DMS114 treated with DMSO at 0.1 percent for 48 hours (cell line): ENCODE measurements at regions not wholly inside any gene's neighbourhood (a gene's known extent, or its start where the extent isn't known, plus 50 kb on each side); places are given as distances from the start of the nearest gene placed in this dataset.
"Not testable (repeated sequence)": the region's sequence is repeated elsewhere in the genome, so short reads cannot be mapped to it uniquely, and the experiment has no call there.

Experiments
- DNase-seq: peaks from one replicate; lab custom pipeline; 2025; ENCODE audit not compliant: unreplicated experiment; lab: John Stamatoyannopoulos, UW

DNA sequence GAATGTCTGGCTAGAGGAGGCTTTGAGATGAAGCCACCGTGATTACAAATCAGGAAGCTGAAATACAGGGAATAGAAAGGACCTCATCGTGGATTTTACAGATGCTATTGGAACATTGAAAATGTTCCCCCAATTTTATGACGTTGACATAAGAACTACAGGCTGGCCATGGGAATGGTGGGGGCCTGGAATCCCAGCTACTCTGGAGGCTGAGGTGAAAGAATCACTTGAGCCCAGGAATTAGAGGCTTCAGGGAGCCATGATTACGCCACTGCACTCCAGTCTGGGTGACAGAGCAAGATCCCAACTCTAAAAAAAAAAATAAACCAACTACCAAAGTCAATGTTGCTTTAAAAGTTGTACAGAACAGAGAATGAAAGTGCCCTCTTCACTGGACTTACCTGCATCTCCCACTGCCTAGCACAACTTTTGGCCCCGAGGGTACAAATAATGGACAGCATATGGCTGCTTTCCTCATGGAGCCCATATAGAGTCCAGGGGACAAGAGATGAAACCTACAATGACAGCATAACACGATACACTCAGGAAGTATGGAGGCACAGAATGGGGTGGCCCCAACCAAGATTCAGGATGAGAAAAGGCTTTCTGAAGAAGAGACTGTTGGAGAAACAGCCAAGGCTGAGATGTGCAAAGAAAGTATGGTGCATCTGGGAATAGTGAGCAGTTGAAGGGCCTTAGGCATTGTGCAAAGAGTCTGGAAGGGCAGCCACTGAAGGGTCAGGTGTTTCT is 254.8 kb downstream of the MYCN start:
- no peak for DNase-seq

DNA sequence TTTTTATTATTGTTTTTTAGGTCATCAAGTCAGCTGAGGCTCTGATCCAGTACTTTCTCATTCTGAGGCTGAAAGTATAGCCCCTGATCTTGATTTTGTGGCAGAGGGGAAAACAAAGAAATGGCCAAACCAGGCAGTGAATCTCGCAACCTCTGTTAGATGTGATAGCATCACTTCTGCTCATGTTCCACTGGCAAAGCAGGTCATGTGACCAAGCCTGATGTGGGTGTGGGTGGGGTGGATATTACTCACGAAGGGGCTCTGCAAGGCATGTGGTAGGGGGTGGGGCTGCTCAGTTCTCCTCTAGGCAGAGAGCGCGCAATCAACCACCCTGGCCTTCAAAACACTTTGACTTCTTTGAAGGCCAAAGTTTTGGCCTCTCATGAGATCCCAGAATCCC is 254.2 kb downstream of the MYCN start:
- no peak for DNase-seq

DNA sequence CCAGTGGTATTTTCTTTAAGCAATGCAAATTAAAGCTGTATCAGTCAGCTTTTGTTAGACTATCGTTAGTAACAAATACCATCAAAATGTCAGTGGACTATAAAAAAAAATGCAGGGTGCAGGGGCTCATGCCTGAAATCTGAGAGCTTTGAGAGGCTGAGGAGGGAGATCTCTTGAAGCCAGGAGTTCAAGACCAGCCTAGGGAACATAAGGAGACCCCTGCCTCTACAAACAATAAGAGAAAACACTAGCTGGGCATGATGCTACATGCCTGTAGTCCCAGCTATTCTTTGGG is 253.7 kb downstream of the MYCN start:
- DNase-seq: no peak

DNA sequence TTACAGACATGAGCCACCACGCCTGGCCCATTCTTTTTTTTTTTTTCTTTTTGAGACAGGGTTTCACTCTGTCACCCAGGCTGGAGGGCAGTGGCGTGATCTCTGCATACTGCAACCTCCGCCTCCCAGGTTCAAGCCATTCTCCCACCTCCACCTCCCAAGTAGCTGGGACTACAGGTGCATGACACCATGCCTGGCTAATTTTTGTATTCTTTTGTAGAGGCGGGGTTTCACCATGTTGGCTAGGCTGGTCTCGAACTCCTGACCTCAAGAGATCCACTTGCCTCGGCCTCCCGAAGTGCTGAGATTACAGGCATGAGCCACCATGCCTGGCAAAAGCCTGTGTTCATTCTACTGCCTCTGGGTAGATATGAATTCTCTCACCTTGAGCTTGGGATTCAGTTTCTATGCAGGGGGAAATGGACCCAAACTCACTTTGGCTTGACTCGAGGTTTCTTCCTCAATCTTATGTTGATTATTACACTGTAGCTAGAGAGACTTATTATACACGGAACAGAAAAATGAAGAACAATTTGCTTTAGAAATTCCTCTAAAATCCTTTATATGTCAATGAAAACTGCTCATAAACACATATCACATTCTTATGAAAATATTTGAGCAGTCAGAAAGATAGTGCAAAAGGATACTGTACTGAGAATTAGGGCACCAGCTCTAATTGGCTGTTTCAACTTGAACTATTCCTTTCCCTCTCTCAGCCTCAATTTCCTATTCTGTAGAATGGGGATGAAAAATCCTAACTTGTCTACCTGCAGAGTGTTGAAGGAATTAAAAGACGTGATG is 252.3 kb downstream of the MYCN start:
- DNase-seq: no peak

DNA sequence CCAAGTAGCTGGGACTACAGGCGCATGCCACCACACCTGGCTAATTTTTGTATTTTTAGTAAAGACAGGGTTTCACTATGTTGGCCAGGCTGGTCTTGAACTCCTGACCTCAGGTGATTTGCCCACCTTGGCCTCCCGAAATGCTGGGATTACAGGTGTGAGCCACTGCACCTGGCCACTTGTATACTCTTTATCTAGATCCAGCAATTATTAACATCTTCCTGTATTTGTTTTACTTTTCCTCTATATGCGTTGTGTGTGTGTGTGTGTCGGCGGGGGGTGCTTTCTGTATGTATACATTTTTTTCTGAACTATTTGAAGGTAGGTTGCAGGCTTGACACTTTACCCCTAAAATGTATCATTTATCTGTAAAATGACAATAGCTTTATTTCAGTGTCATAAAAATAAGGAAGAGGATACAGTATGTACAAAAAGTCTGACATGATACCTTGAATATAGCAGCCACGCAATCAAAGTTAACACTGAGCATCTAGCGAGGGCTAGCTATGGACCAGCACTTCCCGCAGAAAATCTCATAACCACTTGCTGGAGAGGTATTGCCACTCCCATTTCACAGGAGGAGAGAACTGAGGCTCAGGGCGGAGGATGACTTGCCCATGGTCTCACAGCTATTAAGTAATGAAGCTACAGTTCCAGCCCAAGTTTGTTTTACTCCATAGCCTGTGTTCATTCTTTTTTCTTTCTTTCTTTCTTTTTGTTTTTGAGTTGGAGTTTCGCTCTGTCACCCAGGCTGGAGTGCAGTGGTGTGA is 251.3 kb downstream of the MYCN start:
- no peak for DNase-seq

DNA sequence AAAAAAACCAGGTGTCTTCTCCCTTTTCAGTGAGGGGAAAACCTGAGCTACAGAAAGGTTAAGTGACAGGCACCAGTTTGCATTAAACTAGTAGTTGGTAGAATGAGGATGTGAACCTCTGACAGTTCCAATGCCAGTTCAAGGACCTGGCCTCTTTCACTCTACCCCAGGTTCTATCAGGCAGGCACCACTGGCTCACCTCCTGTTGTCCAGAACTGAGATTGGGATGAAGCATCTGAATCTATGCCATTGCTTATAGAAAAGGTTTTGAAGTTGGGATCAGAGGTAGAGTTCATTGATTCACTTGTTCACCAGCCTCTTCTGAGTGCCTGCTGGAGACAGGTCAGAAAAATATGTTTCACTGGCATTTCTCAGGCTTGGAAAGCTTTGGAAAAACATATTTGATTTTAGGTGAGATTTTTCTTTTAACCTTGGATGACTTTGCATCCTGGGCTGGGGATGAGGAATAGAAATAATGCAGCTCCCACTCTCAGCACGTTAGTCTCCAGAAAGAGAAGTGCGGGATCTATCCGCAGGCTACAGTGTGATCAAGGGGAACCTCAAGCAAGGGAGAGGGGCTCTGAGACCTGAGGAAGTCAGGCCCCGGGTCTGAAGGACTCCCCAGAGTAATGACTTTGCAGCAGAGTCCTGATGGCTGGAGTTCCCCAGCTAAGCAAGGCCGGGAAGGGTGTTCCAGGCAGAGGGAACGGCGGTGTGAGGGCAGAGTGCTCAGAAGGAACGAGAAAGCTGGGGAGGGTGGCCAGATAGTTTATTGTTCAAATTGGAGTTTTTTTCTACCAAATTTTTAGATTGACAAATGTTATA is 250.3 kb downstream of the MYCN start:
- DNase-seq: no peak

DNA sequence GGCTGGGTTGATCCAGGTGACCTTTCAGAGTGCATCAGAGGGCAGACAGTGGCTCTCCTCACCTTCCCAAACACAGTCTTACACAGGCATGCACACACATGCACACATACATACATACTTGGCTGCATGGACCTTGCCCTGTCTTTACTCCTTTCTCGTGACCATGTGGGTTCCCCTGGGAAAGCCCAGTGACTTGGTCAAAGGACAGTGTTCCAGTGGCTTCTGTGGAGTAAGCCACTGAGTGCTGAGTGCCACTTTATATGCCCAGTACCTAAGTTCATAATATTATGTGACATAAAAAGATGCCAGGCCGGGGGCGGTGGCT is 249.4 kb downstream of the MYCN start:
- no peak for DNase-seq

DNA sequence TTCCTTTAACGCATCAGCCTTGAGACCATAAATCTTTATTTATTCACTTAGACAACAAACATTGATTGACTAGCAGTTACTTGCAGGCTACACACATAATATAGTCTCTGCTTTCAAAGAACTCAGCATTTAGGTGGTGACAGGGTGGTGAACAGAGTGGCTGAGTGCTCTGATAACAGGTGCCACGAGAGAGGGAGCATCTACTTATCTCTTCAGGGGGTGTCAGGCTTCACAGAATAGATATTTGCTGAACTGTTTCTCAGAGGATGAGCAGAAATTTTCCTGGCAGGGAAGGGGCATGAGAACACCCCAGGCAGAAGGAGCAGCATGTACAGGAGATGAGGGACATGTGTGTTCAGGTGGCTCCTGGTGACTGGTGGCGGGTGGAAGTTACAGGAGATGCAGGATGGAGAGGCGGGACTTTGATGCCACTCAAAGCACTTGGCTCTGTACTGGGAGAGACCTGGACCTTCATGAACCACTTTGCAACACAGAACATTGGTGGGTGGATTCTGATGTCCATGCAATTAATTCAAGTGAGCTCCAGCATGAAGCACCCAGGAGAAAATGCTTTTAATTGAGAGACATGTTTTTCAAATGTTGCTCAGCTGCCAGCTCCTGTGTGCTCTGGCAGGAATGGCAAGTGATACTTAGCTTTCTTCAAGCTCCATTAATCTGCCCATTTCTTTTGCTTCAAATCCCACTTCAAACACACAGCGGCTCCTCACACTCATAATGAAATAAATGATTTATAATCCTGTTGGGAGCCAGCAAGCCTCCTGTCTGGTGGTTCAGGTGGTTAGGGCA is 248.9 kb downstream of the MYCN start:
- no peak for DNase-seq

DNA sequence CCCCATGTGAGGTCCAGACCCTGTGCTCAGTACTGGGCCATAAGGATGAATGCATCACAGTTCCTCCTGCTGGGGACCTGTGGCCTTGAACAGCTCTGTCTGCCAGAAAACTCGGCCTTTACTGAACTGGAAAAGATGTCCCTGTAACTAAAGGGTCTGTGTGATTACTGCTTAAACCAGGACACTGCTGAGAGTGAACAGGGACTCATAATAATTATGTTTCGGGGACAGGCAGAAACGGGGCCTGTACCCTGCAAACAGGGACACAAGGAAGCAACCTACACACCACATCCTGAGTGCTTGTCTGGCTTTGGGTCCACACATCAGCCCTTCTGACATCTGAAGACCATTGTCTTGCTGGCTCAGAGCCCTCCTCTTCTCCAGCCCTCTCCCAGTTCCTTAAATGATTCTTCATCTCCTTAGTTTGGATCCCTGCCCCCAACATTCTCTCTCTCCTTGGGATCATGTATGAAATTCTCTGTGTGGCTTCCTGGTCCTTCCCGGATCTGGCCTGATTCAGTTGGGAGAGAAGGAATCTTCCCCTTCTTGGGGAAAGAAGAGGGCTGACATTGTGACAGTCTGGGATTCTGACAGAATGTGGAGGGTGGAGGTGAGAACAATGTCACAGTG is 248.0 kb downstream of the MYCN start:
- DNase-seq: no peak

DNA sequence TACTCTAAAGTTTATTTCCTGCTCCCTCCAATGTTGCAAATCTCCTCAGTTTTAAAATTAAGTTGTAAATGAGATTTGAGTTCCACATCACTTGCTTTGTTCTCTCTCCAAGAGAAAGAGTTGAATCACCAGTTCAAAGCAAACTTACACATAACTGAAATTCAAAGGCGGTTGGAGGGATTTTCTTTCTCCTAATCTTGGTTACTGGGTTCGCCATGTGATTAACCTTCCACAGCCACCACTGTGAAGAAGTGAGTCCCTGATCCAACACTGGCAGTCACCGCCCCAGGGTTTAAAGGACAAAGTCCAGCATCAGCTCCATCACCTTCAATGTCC is 247.1 kb downstream of the MYCN start:
- no peak for DNase-seq

DNA sequence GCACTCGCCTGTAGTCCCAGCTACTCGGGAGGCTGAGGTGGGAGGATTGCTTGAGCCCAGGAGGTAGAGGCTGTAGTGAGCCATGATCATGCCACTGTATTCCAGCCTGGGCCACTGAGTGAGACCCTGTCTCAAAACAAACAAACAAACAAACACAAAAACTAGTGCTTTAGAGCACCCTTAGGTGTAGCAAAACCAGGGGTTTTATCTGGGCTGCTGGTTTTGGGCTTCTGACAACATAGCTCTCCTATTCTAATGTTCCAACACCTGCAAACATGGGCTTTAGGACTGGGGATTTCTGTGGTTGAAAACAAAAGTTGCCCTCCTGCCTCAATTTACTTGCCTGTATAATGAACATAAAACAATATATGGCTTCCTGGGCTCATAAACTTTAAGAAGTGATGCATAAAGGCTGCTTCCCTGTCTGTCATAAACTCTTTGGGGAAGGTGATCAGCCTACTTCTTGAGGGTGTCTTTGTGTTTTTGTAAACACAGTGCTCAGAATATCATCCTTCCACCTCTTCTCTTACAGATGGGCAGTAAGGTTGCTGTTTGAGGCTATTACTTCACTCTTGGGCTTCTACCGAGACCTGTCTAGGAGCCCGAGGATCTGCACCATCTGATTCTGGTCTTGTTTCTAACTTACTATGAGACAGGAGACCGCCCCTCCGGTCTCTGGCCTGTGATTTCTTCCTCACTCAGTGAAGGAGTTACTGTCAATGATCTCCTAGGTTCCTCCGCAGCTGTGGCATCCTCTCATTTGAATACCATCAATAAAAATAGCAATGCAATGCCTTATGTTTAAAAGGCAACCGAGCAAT is 246.5 kb downstream of the MYCN start:
- DNase-seq: no peak

DNA sequence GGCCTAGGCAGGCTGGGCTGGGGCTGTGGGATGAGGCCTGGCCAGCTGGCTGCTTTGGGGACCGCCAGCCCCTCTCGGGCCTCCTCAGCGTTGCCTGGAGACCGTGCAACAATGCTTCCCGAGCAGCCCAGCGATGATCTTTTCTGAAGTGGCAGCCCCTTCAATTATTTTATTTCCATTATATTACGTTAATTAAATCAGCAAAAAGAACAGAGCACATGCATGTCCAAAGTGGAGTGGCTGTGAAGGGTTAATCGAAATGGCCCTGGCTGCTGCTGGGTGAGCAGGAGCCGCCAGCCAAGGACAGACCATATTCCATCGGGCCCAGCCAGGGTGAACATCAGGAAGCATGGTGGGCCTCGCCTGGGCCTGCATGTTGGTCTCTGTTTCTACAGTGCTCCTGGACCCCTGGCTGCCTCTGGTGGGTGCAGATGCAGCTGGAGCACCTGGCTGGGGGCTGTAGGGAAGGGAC is 245.5 kb downstream of the MYCN start:
- DNase-seq: no peak

DNA sequence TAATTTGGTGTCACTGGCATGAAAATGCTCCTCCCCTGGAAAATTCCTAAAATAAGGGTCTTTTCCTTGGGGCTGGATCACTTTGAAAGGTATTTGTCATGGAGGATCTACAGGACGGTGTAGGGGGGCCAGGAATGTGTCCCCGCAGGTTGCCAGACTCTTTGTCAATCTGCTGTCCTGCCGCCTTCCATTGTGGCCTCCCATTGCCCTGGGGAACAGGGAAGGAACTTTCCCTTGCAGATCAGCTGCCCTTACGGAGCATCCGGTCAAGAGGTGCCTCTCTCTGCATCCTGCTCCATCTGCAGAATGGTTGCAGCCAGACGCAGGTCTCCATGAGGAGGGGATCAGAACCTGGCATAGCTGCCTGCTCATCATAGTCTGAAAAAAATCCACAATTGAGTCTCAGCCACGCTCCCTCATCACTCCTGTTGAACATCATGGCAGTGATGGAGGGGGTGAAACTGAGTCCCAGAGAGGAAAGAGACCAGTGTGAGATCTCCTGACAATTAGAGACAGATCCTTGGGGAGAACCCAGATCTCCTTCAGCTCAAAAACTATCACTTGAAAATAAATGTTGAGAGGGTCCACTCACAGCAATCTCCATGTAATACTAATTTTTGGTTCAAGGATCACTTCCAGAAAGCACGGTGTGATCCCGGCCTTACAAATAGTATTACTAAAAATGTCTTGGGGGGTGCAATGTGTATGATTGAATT is 244.8 kb downstream of the MYCN start:
- no peak for DNase-seq

DNA sequence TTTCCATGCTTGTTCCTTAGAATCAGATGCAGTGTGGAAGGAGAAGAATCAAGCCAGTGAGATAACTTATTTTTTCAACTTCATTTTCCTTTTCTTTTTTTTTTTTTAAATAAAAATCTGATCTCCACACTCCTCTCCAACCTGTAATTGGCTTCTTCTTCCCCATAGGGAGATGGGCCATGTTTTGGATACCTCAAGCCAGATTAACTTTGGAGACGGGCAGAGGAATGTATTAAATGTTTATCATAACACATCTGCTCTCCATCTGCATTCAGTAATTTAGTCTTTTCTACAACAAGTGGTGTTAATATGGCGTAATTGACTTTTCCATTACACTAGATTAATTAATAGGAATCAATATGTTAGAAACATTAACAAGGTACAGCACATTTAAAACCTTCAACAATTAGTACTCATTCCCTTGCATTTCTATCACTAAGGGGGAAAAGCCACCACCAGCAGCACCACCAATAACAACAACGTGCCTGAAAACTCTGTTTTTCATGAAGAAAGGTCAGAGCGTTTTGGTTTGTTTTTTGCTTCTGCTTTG is 244.1 kb downstream of the MYCN start:
- no peak for DNase-seq

DNA sequence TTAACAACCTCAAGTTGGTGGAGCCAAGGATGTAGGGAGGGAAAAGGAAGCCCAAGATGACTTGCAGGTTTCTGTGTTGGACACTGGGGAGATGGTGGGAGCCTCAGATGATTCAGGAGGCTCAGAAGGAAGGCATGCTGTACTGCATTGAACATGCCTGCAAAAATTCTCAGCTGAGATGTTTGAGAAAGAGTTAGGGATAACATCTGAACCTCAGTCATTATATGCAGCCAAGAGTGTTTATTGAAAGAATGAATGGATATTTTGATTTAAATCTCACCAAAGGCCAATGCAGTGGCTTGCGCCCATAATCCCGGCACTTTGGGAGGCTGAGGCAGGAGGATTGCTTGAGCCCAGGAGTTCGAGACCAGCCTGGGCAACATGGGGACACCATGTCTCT is 243.0 kb downstream of the MYCN start:
- no peak for DNase-seq

DNA sequence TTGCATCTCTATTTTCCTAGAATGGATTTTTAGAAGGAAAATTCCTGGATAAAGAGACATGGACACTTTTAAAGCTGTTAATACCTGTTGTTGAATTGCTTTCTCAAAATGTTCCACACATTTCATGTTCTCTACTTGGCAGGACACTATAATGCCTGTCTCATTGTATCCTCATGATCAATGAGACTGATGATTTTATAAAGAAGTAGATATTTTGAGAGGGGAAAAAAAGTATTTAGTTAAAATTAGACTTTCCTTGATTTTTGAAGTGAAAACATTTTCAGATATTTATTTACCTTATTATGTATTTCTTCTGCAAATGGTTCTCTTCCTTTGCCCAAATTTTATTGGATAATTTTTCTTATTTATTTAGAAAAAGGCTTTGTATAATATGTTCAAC is 242.5 kb downstream of the MYCN start:
- DNase-seq: no peak

DNA sequence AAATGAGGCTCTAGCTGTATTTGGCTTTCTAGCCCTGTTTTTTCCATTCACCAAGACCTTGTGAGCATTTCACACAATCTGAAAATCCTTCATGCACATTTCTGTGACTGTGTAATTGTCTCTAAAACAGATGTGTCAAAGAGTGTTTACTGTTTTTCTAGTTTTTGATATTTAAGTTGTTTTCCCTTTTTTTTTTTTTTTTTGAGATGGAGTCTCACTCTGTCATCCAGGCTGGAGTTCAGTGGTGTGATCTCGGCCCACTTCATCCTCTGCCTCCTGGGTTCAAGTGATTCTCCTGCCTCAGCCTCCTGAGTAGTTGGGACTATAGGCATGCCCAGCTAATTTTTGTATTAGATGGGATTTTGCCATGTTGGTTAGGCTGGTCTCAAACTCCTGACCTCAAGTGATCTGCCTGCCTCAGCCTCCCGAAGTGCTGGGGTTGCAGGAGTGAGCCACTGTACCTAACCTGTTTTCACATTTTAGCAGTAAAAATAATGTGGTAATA is 242.0 kb downstream of the MYCN start:
- DNase-seq: not testable (repeated sequence)

DNA sequence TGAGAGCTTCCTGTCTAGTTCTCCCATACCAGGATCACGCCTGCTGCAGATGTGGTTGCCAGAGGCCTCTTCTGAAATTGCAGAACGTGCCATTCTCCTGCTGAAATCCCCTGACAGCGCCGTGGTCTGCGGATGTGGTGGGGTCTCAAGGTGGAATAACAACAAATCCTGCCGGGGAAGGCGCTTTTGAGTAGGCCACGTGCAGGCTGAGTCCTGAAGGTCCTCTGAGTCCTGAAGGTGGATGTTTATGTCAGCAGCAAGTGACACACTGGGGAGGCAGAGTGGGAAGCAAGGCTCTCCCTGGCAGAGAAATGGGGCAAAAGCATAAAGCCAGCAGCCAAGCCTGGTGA is 241.4 kb downstream of the MYCN start:
- DNase-seq: no peak
